Right lobe of liver (tissue), 6 donors: ENCODE measurements at regions not wholly inside any gene's neighbourhood (a gene's known extent, or its start where the extent isn't known, plus 50 kb on each side); places are given as distances from the start of the nearest gene placed in this dataset.

Experiments
- ATAC-seq, 4 donors: fragments of 200-7000 bp; cut with Tn5 transposase; one replicate each; pipeline ENCODE4 v1.9.1; 2020; ENCODE audit warnings: mild to moderate bottlenecking in 4 of 4, moderate library complexity in 4 of 4
- DNase-seq, 3 donors: peaks; one replicate each; pipeline ENCODE4 v3.0.0-alpha.2; 2020
- H3K27ac ChIP-seq, 3 donors: fragments of 200-600 bp; one replicate each; pipeline ENCODE4 v1.8.0; 2022
- H3K27me3 ChIP-seq, 2 donors: fragments of 200-600 bp; one replicate each; pipeline ENCODE4 v1.8.0; 2022
- H3K36me3 ChIP-seq, 4 donors: fragments of 200-600 bp; sonication (generic) in 1 of 4; one replicate each; pipeline versions ENCODE4 v1.5.1 to v1.8.0; 2017 to 2022; ENCODE audit warnings: control low read depth in 1 of 4
- H3K4me1 ChIP-seq, 4 donors: fragments of 200-600 bp; sonication (generic) in 1 of 4; one replicate each; pipeline versions ENCODE4 v1.5.1 to v1.8.0; 2017 to 2022; ENCODE audit warnings: control low read depth in 1 of 4
- H3K4me3 ChIP-seq, 3 donors: fragments of 200-600 bp; one replicate each; pipeline ENCODE4 v1.8.0; 2022
- H3K9me3 ChIP-seq, 4 donors: fragments of 200-600 bp; sonication (generic) in 1 of 4; one replicate each; pipeline versions ENCODE4 v1.5.1 to v1.8.0; 2017 to 2022; ENCODE audit warnings: control low read depth in 1 of 4
- CTCF ChIP-seq, 4 donors: fragments of 200-600 bp in 3 of 4; fragments of 450-650 bp in 1 of 4; IDR thresholded peaks; one replicate each; pipeline versions ENCODE4 v1.5.1 to v1.8.0; 2016 to 2022; ENCODE audit warnings: antibody characterized with exemption in 4 of 4, mild to moderate bottlenecking in 2 of 4
- POLR2A ChIP-seq: fragments of 450-650 bp; IDR thresholded peaks from one replicate; pipeline ENCODE4 v1.6.1; 2017; ENCODE audit warnings: antibody characterized with exemption, mild to moderate bottlenecking
- WGBS: methylation state at CpG from one replicate; pipeline ENCODE4 v1.1.6; 2018; ENCODE audit warnings: low coverage, low lambda C conversion rate; ENCODE audit not compliant: insufficient coverage; ENCODE audit errors: missing lambda C conversion rate; 5-methylcytosine and 5-hydroxymethylcytosine counted together
- intact Hi-C, 2 donors: fragments of 100-400 bp; cut with DNase I; formaldehyde crosslinking; loops; one replicate each; pipeline versions ENCODE4 v1.11.2 to v1.14.1; 2022
- donor health status: DM: no; HTN: yes; CAD: no.
- donor health status: DM: no; HTN: no; CAD: no.
- donor health status: DM: no; HTN: no; CAD: no.
- donor health status: DM: no; HTN: yes; CAD: no.
- donor health status: DM: no; HTN: yes; CAD: no.

- peaks cover 0 to 9% (median 0%) of the 10 kb centered on the region in 4 donors for H3K9me3 ChIP-seq
- no peaks in the 10 kb centered on the region for H3K27me3 ChIP-seq
- H3K27ac ChIP-seq, result no peak overlapping the region
- no peak overlapping the region for H3K4me3 ChIP-seq
- no peaks in the 10 kb centered on the region for H3K36me3 ChIP-seq
- WGBS, result 55% methylated on average over 5 of the region's 5 CpGs
- DNase-seq, result no peak
- no peak for ATAC-seq
- TF ChIP-seq CTCF (IDR thresholded peaks at IDR 0.05) (no peak), POLR2A (no peak)
- H3K4me1 ChIP-seq, result no peaks in the 10 kb centered on the region
- intact Hi-C loops, result no loop called here
Observed at GRCh38 chr10:121005948-121006587, 154.9 kb downstream of the WDR11 start.

- no peak overlapping the region for H3K4me3 ChIP-seq
- 42% methylated on average over 2 of the region's 2 CpGs for WGBS
- DNase-seq, result no peak
- H3K27me3 ChIP-seq, result no peaks in the 10 kb centered on the region
- peaks cover 0 to 9% (median 0%) of the 10 kb centered on the region in 4 donors for H3K9me3 ChIP-seq
- no peaks in the 10 kb centered on the region for H3K4me1 ChIP-seq
- no peak for ATAC-seq
- H3K36me3 ChIP-seq, result no peaks in the 10 kb centered on the region
- H3K27ac ChIP-seq, result no peak overlapping the region
- TF ChIP-seq CTCF (IDR thresholded peaks at IDR 0.05), result no peak
- TF ChIP-seq POLR2A, result no peak
- intact Hi-C loops, result no loop called here
Observed at GRCh38 chr10:121007264-121007663, 156.1 kb downstream of the WDR11 start.

- H3K36me3 ChIP-seq, result no peaks in the 10 kb centered on the region
- DNase-seq (no peak), ATAC-seq (no peak)
- WGBS, result 70% methylated on average over 3 of the region's 3 CpGs
- no peak overlapping the region for H3K4me3 ChIP-seq
- no peak overlapping the region for H3K27ac ChIP-seq
- H3K4me1 ChIP-seq, result no peaks in the 10 kb centered on the region
- no peaks in the 10 kb centered on the region for H3K9me3 ChIP-seq
- TF ChIP-seq CTCF (IDR thresholded peaks at IDR 0.05) (no peak), POLR2A (no peak)
- no peaks in the 10 kb centered on the region for H3K27me3 ChIP-seq
- intact Hi-C loops, result no loop called here
Observed at GRCh38 chr10:121015916-121016315, 164.8 kb downstream of the WDR11 start.

GRCh38 chr10:121024905-121025584 is 173.9 kb downstream of the WDR11 start:
- H3K36me3 ChIP-seq, result no peaks in the 10 kb centered on the region
- ATAC-seq (no peak), DNase-seq (no peak)
- 59% methylated on average over 3 of the region's 8 CpGs for WGBS
- no peak for TF ChIP-seq POLR2A
- TF ChIP-seq CTCF (IDR thresholded peaks at IDR 0.05), result no peak
- H3K27me3 ChIP-seq, result no peaks in the 10 kb centered on the region
- no peaks in the 10 kb centered on the region for H3K4me1 ChIP-seq
- no peak overlapping the region for H3K4me3 ChIP-seq
- no peak overlapping the region for H3K27ac ChIP-seq
- H3K9me3 ChIP-seq, result no peaks in the 10 kb centered on the region
- intact Hi-C loops, result no loop called here
